ENCODE measurements at regions not wholly inside any gene's neighbourhood (a gene's known extent, or its start where the extent isn't known, plus 50 kb on each side); places are given as distances from the start of the nearest gene placed in this dataset.

GRCh38 chr16:51508490-51509212 is 357.6 kb upstream of the SALL1 start:
- Mint-ChIP-seq H3K27ac (no peak overlapping the region), H3K4me3 (no peak overlapping the region), H3K4me1 (no peaks in the 10 kb centered on the region), H3K9me3 (peaks cover 8% of the 10 kb centered on the region), H3K36me3 (no peaks in the 10 kb centered on the region)
- ATAC-seq (no peak), DNase-seq (ENCODE audit: low spot score in 2 of 2) (no peak)

- Mint-ChIP-seq H3K9me3 (peaks cover 8% of the 10 kb centered on the region), H3K4me3 (no peak overlapping the region), H3K36me3 (no peaks in the 10 kb centered on the region), H3K4me1 (no peaks in the 10 kb centered on the region), H3K27ac (no peak overlapping the region)
- no peak for DNase-seq (ENCODE audit: low spot score in 2 of 2)
- no peak for ATAC-seq
Observed at GRCh38 chr16:51507286-51507685, 356.2 kb upstream of the SALL1 start.

GRCh38 chr16:51500306-51500705 is 349.2 kb upstream of the SALL1 start:
- Mint-ChIP-seq H3K27ac (no peak overlapping the region), H3K4me1 (no peaks in the 10 kb centered on the region), H3K9me3 (peaks cover 14% of the 10 kb centered on the region), H3K36me3 (no peaks in the 10 kb centered on the region), H3K4me3 (no peak overlapping the region)
- DNase-seq (ENCODE audit: low spot score in 2 of 2) (no peak), ATAC-seq (no peak)

- no peak for ATAC-seq
Observed at GRCh38 chr16:51497541-51498211, 346.6 kb upstream of the SALL1 start.

GRCh38 chr16:51490866-51491265 is 339.8 kb upstream of the SALL1 start:
- no peaks in the 10 kb centered on the region for H3K4me1 Mint-ChIP-seq
- H3K27ac Mint-ChIP-seq = no peak overlapping the region
- no peak overlapping the region for H3K4me3 Mint-ChIP-seq
- DNase-seq (ENCODE audit: low spot score in 2 of 2) (no peak), ATAC-seq (no peak)
- peaks cover 15% of the 10 kb centered on the region for H3K9me3 Mint-ChIP-seq
- no peaks in the 10 kb centered on the region for H3K36me3 Mint-ChIP-seq

More at GRCh38 chr16:51497541-51498211, 346.6 kb upstream of the SALL1 start:
- peaks cover 23% of the 10 kb centered on the region for H3K9me3 Mint-ChIP-seq
- no peaks in the 10 kb centered on the region for H3K4me1 Mint-ChIP-seq
- no peak overlapping the region for H3K27ac Mint-ChIP-seq
- no peak for DNase-seq (ENCODE audit: low spot score in 2 of 2)
- H3K36me3 Mint-ChIP-seq = no peaks in the 10 kb centered on the region
- no peak overlapping the region for H3K4me3 Mint-ChIP-seq

GRCh38 chr16:51487880-51488279 is 336.8 kb upstream of the SALL1 start:
- no peak for ATAC-seq
- Mint-ChIP-seq H3K9me3 (peaks cover 21% of the 10 kb centered on the region), H3K27ac (no peak overlapping the region), H3K36me3 (no peaks in the 10 kb centered on the region), H3K4me1 (no peaks in the 10 kb centered on the region), H3K4me3 (no peak overlapping the region)
- no peak for DNase-seq (ENCODE audit: low spot score in 2 of 2)

GRCh38 chr16:51474414-51475091 is 323.5 kb upstream of the SALL1 start:
- no peaks in the 10 kb centered on the region for H3K36me3 Mint-ChIP-seq
- H3K4me3 Mint-ChIP-seq = no peak overlapping the region
- ATAC-seq = no peak
- H3K27ac Mint-ChIP-seq = no peak overlapping the region
- peaks cover 10% of the 10 kb centered on the region for H3K9me3 Mint-ChIP-seq
- no peaks in the 10 kb centered on the region for H3K4me1 Mint-ChIP-seq
- DNase-seq (ENCODE audit: low spot score in 2 of 2) = no peak

GRCh38 chr16:51473091-51473490 is 322.0 kb upstream of the SALL1 start:
- Mint-ChIP-seq H3K9me3 (peaks cover 12% of the 10 kb centered on the region), H3K36me3 (no peaks in the 10 kb centered on the region), H3K4me3 (no peak overlapping the region), H3K4me1 (no peaks in the 10 kb centered on the region), H3K27ac (no peak overlapping the region)
- DNase-seq (ENCODE audit: low spot score in 2 of 2) = no peak
- ATAC-seq = no peak

GRCh38 chr16:51470492-51470891 is 319.4 kb upstream of the SALL1 start:
- no peak for ATAC-seq
- Mint-ChIP-seq H3K27ac (no peak overlapping the region), H3K4me1 (no peaks in the 10 kb centered on the region), H3K4me3 (no peak overlapping the region), H3K36me3 (no peaks in the 10 kb centered on the region), H3K9me3 (peaks cover 12% of the 10 kb centered on the region)
- DNase-seq (ENCODE audit: low spot score in 2 of 2) = no peak

- Mint-ChIP-seq H3K36me3 (no peaks in the 10 kb centered on the region), H3K27ac (no peak overlapping the region), H3K4me3 (no peak overlapping the region), H3K4me1 (no peaks in the 10 kb centered on the region), H3K9me3 (peaks cover 18% of the 10 kb centered on the region)
- ATAC-seq (no peak), DNase-seq (ENCODE audit: low spot score in 2 of 2) (no peak)
Observed at GRCh38 chr16:51464996-51465395, 313.9 kb upstream of the SALL1 start.

GRCh38 chr16:51461255-51461654 is 310.2 kb upstream of the SALL1 start:
- Mint-ChIP-seq H3K4me1 (no peaks in the 10 kb centered on the region), H3K9me3 (peaks cover 15% of the 10 kb centered on the region), H3K27ac (no peak overlapping the region), H3K4me3 (no peak overlapping the region), H3K36me3 (no peaks in the 10 kb centered on the region)
- ATAC-seq = no peak
- DNase-seq (ENCODE audit: low spot score in 2 of 2) = no peak

GRCh38 chr16:51458356-51459140 is 307.5 kb upstream of the SALL1 start:
- Mint-ChIP-seq H3K9me3 (peaks cover 14% of the 10 kb centered on the region), H3K36me3 (no peaks in the 10 kb centered on the region), H3K4me3 (no peak overlapping the region), H3K4me1 (no peaks in the 10 kb centered on the region), H3K27ac (no peak overlapping the region)
- ATAC-seq (no peak), DNase-seq (ENCODE audit: low spot score in 2 of 2) (no peak)

GRCh38 chr16:51457775-51458174 is 306.7 kb upstream of the SALL1 start:
- peaks cover 10% of the 10 kb centered on the region for H3K9me3 Mint-ChIP-seq
- no peaks in the 10 kb centered on the region for H3K4me1 Mint-ChIP-seq
- no peak overlapping the region for H3K4me3 Mint-ChIP-seq
- DNase-seq (ENCODE audit: low spot score in 2 of 2) = no peak
- no peak for ATAC-seq
- H3K27ac Mint-ChIP-seq = no peak overlapping the region
- no peaks in the 10 kb centered on the region for H3K36me3 Mint-ChIP-seq

- ATAC-seq = no peak
- Mint-ChIP-seq H3K4me1 (no peaks in the 10 kb centered on the region), H3K27ac (no peak overlapping the region), H3K36me3 (no peaks in the 10 kb centered on the region), H3K9me3 (peaks cover 10% of the 10 kb centered on the region), H3K4me3 (no peak overlapping the region)
- DNase-seq (ENCODE audit: low spot score in 2 of 2) = no peak
Observed at GRCh38 chr16:51455398-51455797, 304.3 kb upstream of the SALL1 start.

GRCh38 chr16:51453251-51453650 is 302.2 kb upstream of the SALL1 start:
- ATAC-seq = no peak
- no peak for DNase-seq (ENCODE audit: low spot score in 2 of 2)
- Mint-ChIP-seq H3K4me3 (no peak overlapping the region), H3K27ac (no peak overlapping the region), H3K9me3 (peaks cover 10% of the 10 kb centered on the region), H3K36me3 (no peaks in the 10 kb centered on the region), H3K4me1 (no peaks in the 10 kb centered on the region)

Measured in stimulated activated effector memory CD8-positive, alpha-beta T cell treated with anti-CD3 and anti-CD28 coated beads, Interleukin-12 subunit alpha, Interleukin-12 subunit beta, amount 100 ng/mL, for 72 hours (primary cell).